SK-N-SH (cell line): ENCODE measurements at regions not wholly inside any gene's neighbourhood (a gene's known extent, or its start where the extent isn't known, plus 50 kb on each side); places are given as distances from the start of the nearest gene placed in this dataset.

Source experiments
- CTCF ChIA-PET: fragments of 300-600, 350-600 bp; formaldehyde crosslinking; extraction: SDS; loops from one replicate; lab custom pipeline; 2021; lab: Yijun Ruan, JAX
- POLR2A ChIA-PET: fragments of 350-600 bp; sonication (Branson Sonifier 250); formaldehyde crosslinking; extraction: SDS; loops from one replicate; lab custom pipeline; 2020; ENCODE audit warnings: antibody characterized with exemption, inconsistent platforms; lab: Yijun Ruan, JAX
- DNase-seq: peaks from one replicate; pipeline ENCODE4 v3.0.0; 2012
- H2AFZ ChIP-seq: fragments of 200-600 bp; sonication (generic); 2 replicates; pipeline ENCODE4 v1.8.1; 2016; ENCODE audit warnings: antibody characterized with exemption, mild to moderate bottlenecking, low read depth
- H3F3A ChIP-seq: fragments of 200-600 bp; sonication (generic); replicated peaks from 2 replicates; pipeline ENCODE3; 2016; ENCODE audit warnings: antibody characterized with exemption, mild to moderate bottlenecking; ENCODE audit not compliant: insufficient read depth
- H3K27ac ChIP-seq, 2 experiments: fragments of 200-500 bp in 1 of 2; fragments of 200-600 bp in 1 of 2; sonication (Bioruptor generic) in 1 of 2; sonication (generic), shearing (Covaris generic) in 1 of 2; 2 replicates each; pipeline versions ENCODE4 v1.5.1 to v1.6.1; 2014 to 2016; ENCODE audit warnings: low read depth in 2 of 2, inconsistent platforms in 1 of 2, low read length in 1 of 2, mild to moderate bottlenecking in 1 of 2, mixed read lengths in 1 of 2
- H3K27me3 ChIP-seq: fragments of 200-600 bp; sonication (generic), shearing (Covaris generic); 2 replicates; pipeline ENCODE4 v1.6.1; 2016; ENCODE audit warnings: mixed run types; ENCODE audit not compliant: insufficient read depth
- H3K36me3 ChIP-seq, 2 experiments: fragments of 200-500 bp in 1 of 2; fragments of 200-600 bp in 1 of 2; sonication (Bioruptor generic) in 1 of 2; sonication (generic) in 1 of 2; replicated peaks in 1 of 2; 2 replicates each; pipeline versions ENCODE3 to v1.5.1; 2014 to 2016; ENCODE audit warnings: low read length in 1 of 2, mild to moderate bottlenecking in 1 of 2; ENCODE audit not compliant: insufficient read depth in 2 of 2, control insufficient read depth in 1 of 2
- H3K4me1 ChIP-seq, 2 experiments: fragments of 200-500 bp in 1 of 2; fragments of 200-600 bp in 1 of 2; sonication (Bioruptor generic) in 1 of 2; sonication (generic), shearing (Covaris generic) in 1 of 2; 2 replicates each; pipeline versions ENCODE4 v1.5.1 to v1.6.1; 2014 to 2016; ENCODE audit warnings: low read depth in 1 of 2, low read length in 1 of 2, mixed run types in 1 of 2; ENCODE audit not compliant: insufficient read depth in 2 of 2, control insufficient read depth in 1 of 2
- H3K4me2 ChIP-seq: fragments of 200-600 bp; sonication (generic), shearing (Covaris generic); 2 replicates; pipeline ENCODE4 v1.6.1; 2017; ENCODE audit warnings: mixed run types
- H3K4me3 ChIP-seq, 2 experiments: fragments of 200-500 bp in 1 of 2; fragments of 200-600 bp in 1 of 2; sonication (Bioruptor generic) in 1 of 2; sonication (generic), shearing (Covaris generic) in 1 of 2; 2 replicates each; pipeline versions ENCODE4 v1.5.1 to v1.8.1; 2014 to 2016; ENCODE audit warnings: low read depth in 2 of 2, inconsistent platforms in 1 of 2, low read length in 1 of 2, mild to moderate bottlenecking in 1 of 2, mixed read lengths in 1 of 2, moderate library complexity in 1 of 2
- H3K79me2 ChIP-seq: fragments of 200-600 bp; sonication (generic); 2 replicates; pipeline ENCODE4 v1.8.1; 2017; ENCODE audit warnings: mild to moderate bottlenecking; ENCODE audit not compliant: insufficient read depth
- H3K9ac ChIP-seq: fragments of 200-600 bp; sonication (generic); 2 replicates; pipeline ENCODE4 v1.6.1; 2017; ENCODE audit warnings: mixed run types
- H3K9me2 ChIP-seq: fragments of 200-600 bp; sonication (generic); 2 replicates; pipeline ENCODE4 v1.6.1; 2017; ENCODE audit warnings: mixed run types
- H3K9me3 ChIP-seq: fragments of 200-600 bp; sonication (generic); 2 replicates; pipeline ENCODE4 v1.6.1; 2017; ENCODE audit warnings: mixed run types, mild to moderate bottlenecking, moderate library complexity
- H4K20me1 ChIP-seq: fragments of 200-600 bp; sonication (generic); 2 replicates; pipeline ENCODE4 v1.6.1; 2017; ENCODE audit warnings: mild to moderate bottlenecking, mixed run types; ENCODE audit not compliant: insufficient read depth
- CTCF ChIP-seq: fragments of 200-600 bp; sonication (generic); IDR thresholded peaks from 2 replicates; pipeline ENCODE4 v1.6.1; 2017; ENCODE audit warnings: antibody characterized with exemption, mild to moderate bottlenecking, moderate library complexity
- FOSL2 ChIP-seq: IDR thresholded peaks from 2 replicates; pipeline ENCODE4 v1.4.0; 2012; ENCODE audit warnings: low read depth, mild to moderate bottlenecking, moderate library complexity, borderline replicate concordance
- MEF2A ChIP-seq: IDR thresholded peaks from 2 replicates; pipeline ENCODE4 v1.4.0; 2012; ENCODE audit warnings: low read depth, borderline replicate concordance
- NRF1 ChIP-seq: IDR thresholded peaks from 2 replicates; pipeline ENCODE4 v1.6.1; 2012; ENCODE audit warnings: low read depth, mild to moderate bottlenecking, low read length
- PBX3 ChIP-seq: IDR thresholded peaks from 2 replicates; pipeline ENCODE4; 2012
- POLR2AphosphoS5 ChIP-seq: IDR thresholded peaks from 2 replicates; pipeline ENCODE4 v1.6.1; 2012; ENCODE audit warnings: low read depth, low read length
- RAD21 ChIP-seq: IDR thresholded peaks from 2 replicates; pipeline ENCODE4 v1.6.1; 2012; ENCODE audit warnings: mild to moderate bottlenecking, low read length
- RCOR1 ChIP-seq: fragments of 150-350 bp; IDR thresholded peaks from 2 replicates; pipeline ENCODE4 v1.6.1; 2017; ENCODE audit warnings: antibody characterized with exemption, low read length
- TAF1 ChIP-seq: IDR thresholded peaks from 2 replicates; pipeline ENCODE4 v1.6.1; 2012; ENCODE audit warnings: low read depth, mild to moderate bottlenecking, low read length, moderate library complexity, borderline replicate concordance
- USF2 ChIP-seq: fragments of 150-350 bp; IDR thresholded peaks from 2 replicates; pipeline ENCODE4 v1.6.1; 2017; ENCODE audit warnings: antibody characterized with exemption, low read length, low read depth, borderline replicate concordance
- ZBTB33 ChIP-seq: IDR thresholded peaks from 2 replicates; pipeline ENCODE4 v1.4.0; 2012; ENCODE audit warnings: low read depth, borderline replicate concordance
- WGBS: methylation state at CpG from one replicate; pipeline ENCODE4 v1.1.6; 2017; ENCODE audit warnings: low lambda C conversion rate; 5-methylcytosine and 5-hydroxymethylcytosine counted together

GRCh38 chr17:73879987-73880386, 235.7 kb upstream of the SDK2 start:
- TF ChIP-seq CTCF (no peak), RAD21 (no peak), POLR2AphosphoS5 (no peak), NRF1 (no peak), RCOR1 (no peak), FOSL2 (no peak)
- Histone ChIP-seq H3K9me3 (no peaks in the 10 kb centered on the region), H3K79me2 (no peaks in the 10 kb centered on the region), H3K36me3 (no peaks in the 10 kb centered on the region), H2AFZ (no peak overlapping the region), H3K27ac (no peak overlapping the region), H3K4me2 (no peak overlapping the region), H3K9ac (no peak overlapping the region), H3K27me3 (no peaks in the 10 kb centered on the region), H3F3A (no peaks in the 10 kb centered on the region), H4K20me1 (no peaks in the 10 kb centered on the region), H3K4me1 (peaks cover 0 to 5% of the 10 kb centered on the region in 2 experiments; a peak in 1 of 4 replicates), H3K4me3 (no peak overlapping the region), H3K9me2 (no peaks in the 10 kb centered on the region)
- POLR2A ChIA-PET, result no interaction called here
- DNase-seq, result peak; percentile 72
- WGBS, result 47% methylated on average over 4 of the region's 5 CpGs
- CTCF ChIA-PET, result interaction anchor here (1.2 to 1.4 kb wide), 2 partner anchors 56 to 170 kb away, joined by 3 read pairs; no protein-coding TSS in a partner anchor

GRCh38 chr17:73882590-73882989, 238.3 kb upstream of the SDK2 start:
- WGBS, result 30% methylated on average over 5 of the region's 5 CpGs
- no peaks in the 10 kb centered on the region for H3K79me2 ChIP-seq
- H3K27me3 ChIP-seq, result no peaks in the 10 kb centered on the region
- H4K20me1 ChIP-seq, result no peaks in the 10 kb centered on the region
- H3K36me3 ChIP-seq, result no peaks in the 10 kb centered on the region
- H3K4me1 ChIP-seq, result peaks cover 0 to 5% of the 10 kb centered on the region in 2 experiments; a peak in 1 of 4 replicates
- H3K4me2 ChIP-seq, result no peak overlapping the region
- no peaks in the 10 kb centered on the region for H3K9me3 ChIP-seq
- ChIA-PET CTCF (no interaction called here), POLR2A (no interaction called here)
- no peak overlapping the region for H3K4me3 ChIP-seq
- no peaks in the 10 kb centered on the region for H3K9me2 ChIP-seq
- no peak overlapping the region for H2AFZ ChIP-seq
- TF ChIP-seq USF2 (no peak), TAF1 (no peak), MEF2A (no peak), ZBTB33 (no peak), RAD21 (no peak), PBX3 (no peak)
- TF ChIP-seq, all 33 proteins: peak for 0
- Histone ChIP-seq H3F3A (no peaks in the 10 kb centered on the region), H3K9ac (no peak overlapping the region), H3K27ac (no peak overlapping the region)
- DNase-seq, result no peak
